ENCODE measurements at regions not wholly inside any gene's neighbourhood (a gene's known extent, or its start where the extent isn't known, plus 50 kb on each side); places are given as distances from the start of the nearest gene placed in this dataset.
"Not testable (repeated sequence)": the region's sequence is repeated elsewhere in the genome, so short reads cannot be mapped to it uniquely, and the experiment has no call there.

GRCh38 chr4:33780952-33781791, 2463.1 kb downstream of the ARAP2 start:
- DNase-seq (ENCODE audit: low read depth), result peak; percentile 12
- no peak for TF ChIP-seq CTCF (conservative IDR thresholded peaks at IDR 0.05; ENCODE audit: low read depth, low read length)
- no peak overlapping the region for H3K4me3 ChIP-seq (ENCODE audit: low read length)

- no peak for DNase-seq (ENCODE audit: low read depth)
- no peak overlapping the region for H3K4me3 ChIP-seq (ENCODE audit: low read length)
- TF ChIP-seq CTCF (conservative IDR thresholded peaks at IDR 0.05; ENCODE audit: low read depth, low read length), result no peak
Measured at GRCh38 chr4:33785843-33786242, 2458.5 kb downstream of the ARAP2 start.

- no peak for DNase-seq (ENCODE audit: low read depth)
- H3K4me3 ChIP-seq (ENCODE audit: low read length), result no peak overlapping the region
- TF ChIP-seq CTCF (conservative IDR thresholded peaks at IDR 0.05; ENCODE audit: low read depth, low read length), result no peak
Measured at GRCh38 chr4:33802578-33802977, 2441.7 kb downstream of the ARAP2 start.

- no peak for TF ChIP-seq CTCF (conservative IDR thresholded peaks at IDR 0.05; ENCODE audit: low read depth, low read length)
- H3K4me3 ChIP-seq (ENCODE audit: low read length), result no peak overlapping the region
- DNase-seq (ENCODE audit: low read depth), result no peak
Measured at GRCh38 chr4:33825685-33826084, 2418.6 kb downstream of the ARAP2 start.

GRCh38 chr4:33829356-33829755, 2415.0 kb downstream of the ARAP2 start:
- not testable (repeated sequence) for DNase-seq (ENCODE audit: low read depth); H3K4me3 ChIP-seq (ENCODE audit: low read length)

- H3K4me3 ChIP-seq (ENCODE audit: low read length), result no peak overlapping the region
- no peak for TF ChIP-seq CTCF (conservative IDR thresholded peaks at IDR 0.05; ENCODE audit: low read depth, low read length)
- DNase-seq (ENCODE audit: low read depth), result no peak
Measured at GRCh38 chr4:33831442-33832066, 2412.8 kb downstream of the ARAP2 start.

- H3K4me3 ChIP-seq (ENCODE audit: low read length); DNase-seq (ENCODE audit: low read depth): not testable (repeated sequence)
Measured at GRCh38 chr4:33835764-33836163, 2408.6 kb downstream of the ARAP2 start.

All from retinal pigment epithelial cell (primary cell).